GM23248 (cell line): ENCODE measurements at regions not wholly inside any gene's neighbourhood (a gene's known extent, or its start where the extent isn't known, plus 50 kb on each side); places are given as distances from the start of the nearest gene placed in this dataset.

Source experiments
- DNase-seq: peaks from one replicate; pipeline ENCODE4 v3.0.0-alpha.2; 2015
- H2AFZ ChIP-seq: fragments of 200-600 bp; sonication (generic); 2 replicates; pipeline ENCODE4 v1.6.1; 2016; ENCODE audit warnings: antibody characterized with exemption
- H3F3A ChIP-seq: fragments of 200-600 bp; sonication (generic); 2 replicates; pipeline ENCODE4 v1.6.1; 2016; ENCODE audit warnings: mild to moderate bottlenecking, antibody characterized with exemption, mixed run types; ENCODE audit not compliant: insufficient read depth
- H3K27ac ChIP-seq: fragments of 200-600 bp; sonication (generic); 2 replicates; pipeline ENCODE4 v1.5.1; 2016; ENCODE audit warnings: mild to moderate bottlenecking
- H3K27me3 ChIP-seq: fragments of 200-600 bp; sonication (generic); replicated peaks from 2 replicates; pipeline ENCODE4 v1.6.1; 2016; ENCODE audit warnings: mild to moderate bottlenecking; ENCODE audit not compliant: insufficient read depth
- H3K36me3 ChIP-seq: fragments of 200-600 bp; sonication (generic); 2 replicates; pipeline ENCODE4 v1.6.1; 2016; ENCODE audit warnings: low read depth, mild to moderate bottlenecking
- H3K4me1 ChIP-seq: fragments of 200-600 bp; sonication (generic); 2 replicates; pipeline ENCODE4 v1.6.1; 2016; ENCODE audit warnings: mild to moderate bottlenecking; ENCODE audit not compliant: insufficient read depth
- H3K4me2 ChIP-seq: fragments of 200-600 bp; sonication (generic); one replicate; pipeline ENCODE4 v1.6.1; 2016; ENCODE audit warnings: mild to moderate bottlenecking; ENCODE audit not compliant: unreplicated experiment
- H3K4me3 ChIP-seq: fragments of 200-600 bp; sonication (generic); 2 replicates; pipeline ENCODE4 v1.5.1; 2016; ENCODE audit warnings: mild to moderate bottlenecking
- H3K79me2 ChIP-seq: fragments of 200-600 bp; sonication (generic); 2 replicates; pipeline ENCODE4 v1.6.1; 2016; ENCODE audit warnings: mild to moderate bottlenecking; ENCODE audit not compliant: insufficient read depth
- H3K9ac ChIP-seq: fragments of 200-600 bp; sonication (generic); 2 replicates; pipeline ENCODE4 v1.6.1; 2016; ENCODE audit warnings: mild to moderate bottlenecking
- H3K9me2 ChIP-seq: fragments of 200-600 bp; sonication (generic); 2 replicates; pipeline ENCODE4 v1.6.1; 2016; ENCODE audit warnings: mixed run types, mild to moderate bottlenecking, moderate library complexity; ENCODE audit not compliant: insufficient read depth
- H3K9me3 ChIP-seq: fragments of 200-600 bp; sonication (generic); one replicate; pipeline ENCODE4 v1.6.1; 2017; ENCODE audit warnings: low read depth
- H4K20me1 ChIP-seq: fragments of 200-600 bp; sonication (generic); 2 replicates; pipeline ENCODE4 v1.6.0; 2016; ENCODE audit not compliant: insufficient read depth
- EZH2 ChIP-seq: fragments of 200-600 bp; sonication (generic); IDR thresholded peaks from 2 replicates; pipeline ENCODE4 v1.6.1; 2018; ENCODE audit warnings: antibody characterized with exemption, mild to moderate bottlenecking; ENCODE audit not compliant: insufficient read depth, poor library complexity, severe bottlenecking
- EZH2phosphoT487 ChIP-seq: fragments of 200-600 bp; sonication (generic); IDR thresholded peaks from 2 replicates; pipeline ENCODE4 v1.6.1; 2018; ENCODE audit warnings: antibody characterized with exemption, moderate library complexity, mild to moderate bottlenecking, low read depth; ENCODE audit not compliant: insufficient read depth
- WGBS, 2 experiments: methylation state at CpG; one replicate each; pipeline ENCODE4 v1.1.6; 2015 to 2017; ENCODE audit warnings: low lambda C conversion rate in 2 of 2, low coverage in 1 of 2; ENCODE audit errors: missing lambda C conversion rate in 2 of 2; 5-methylcytosine and 5-hydroxymethylcytosine counted together
- in situ Hi-C: fragments of 300-500 bp; cut with MboI; formaldehyde crosslinking; loops from 2 replicates; pipeline ENCODE4 v1.15.0; 2020

- Histone ChIP-seq H3K4me3 (no peak overlapping the region), H3K9me3 (no peaks in the 10 kb centered on the region), H3K9ac (no peak overlapping the region), H3K9me2 (no peaks in the 10 kb centered on the region), H3K27ac (no peak overlapping the region), H4K20me1 (no peaks in the 10 kb centered on the region), H3K27me3 (peaks cover 40% of the 10 kb centered on the region), H3K4me1 (no peaks in the 10 kb centered on the region), H3K4me2 (no peak overlapping the region), H3K36me3 (no peaks in the 10 kb centered on the region), H3F3A (no peaks in the 10 kb centered on the region), H3K79me2 (no peaks in the 10 kb centered on the region), H2AFZ (no peak overlapping the region)
- TF ChIP-seq EZH2phosphoT487 (no peak), EZH2 (no peak)
- no peak for DNase-seq
- in situ Hi-C loops, result no loop called here
- 62 to 71% methylated on average over 13 of the region's 13 CpGs for WGBS, 2 experiments
Observed at GRCh38 chr20:51108638-51109363, 85.9 kb upstream of the KCNG1 start.

GRCh38 chr20:51106011-51106410 lies 83.1 kb upstream of the KCNG1 start:
- in situ Hi-C loops, result no loop called here
- no peak for TF ChIP-seq EZH2
- TF ChIP-seq EZH2phosphoT487, result no peak
- peaks cover 38% of the 10 kb centered on the region for H3K27me3 ChIP-seq
- no peak overlapping the region for H3K27ac ChIP-seq
- no peak overlapping the region for H3K4me2 ChIP-seq
- no peaks in the 10 kb centered on the region for H3K9me2 ChIP-seq
- no peaks in the 10 kb centered on the region for H3K9me3 ChIP-seq
- no peak for DNase-seq
- H2AFZ ChIP-seq, result no peak overlapping the region
- no peaks in the 10 kb centered on the region for H3K36me3 ChIP-seq
- no peaks in the 10 kb centered on the region for H3F3A ChIP-seq
- no peaks in the 10 kb centered on the region for H3K79me2 ChIP-seq
- H3K4me1 ChIP-seq, result no peaks in the 10 kb centered on the region
- H3K9ac ChIP-seq, result no peak overlapping the region
- 78 to 84% methylated on average over 3 of the region's 3 CpGs for WGBS, 2 experiments
- no peak overlapping the region for H3K4me3 ChIP-seq
- no peaks in the 10 kb centered on the region for H4K20me1 ChIP-seq

GRCh38 chr20:51104960-51105920 lies 82.3 kb upstream of the KCNG1 start:
- Histone ChIP-seq H3K9ac (no peak overlapping the region), H3K4me3 (no peak overlapping the region), H4K20me1 (no peaks in the 10 kb centered on the region), H3K9me2 (no peaks in the 10 kb centered on the region), H3K79me2 (no peaks in the 10 kb centered on the region), H2AFZ (no peak overlapping the region), H3F3A (no peaks in the 10 kb centered on the region), H3K4me1 (no peaks in the 10 kb centered on the region), H3K36me3 (no peaks in the 10 kb centered on the region), H3K9me3 (no peaks in the 10 kb centered on the region), H3K27me3 (peaks cover 31% of the 10 kb centered on the region), H3K27ac (no peak overlapping the region), H3K4me2 (no peak overlapping the region)
- TF ChIP-seq EZH2phosphoT487 (no peak), EZH2 (no peak)
- WGBS, 2 experiments, result 50 to 51% methylated on average over 10 of the region's 10 CpGs
- in situ Hi-C loops, result no loop called here
- DNase-seq, result no peak

DNA sequence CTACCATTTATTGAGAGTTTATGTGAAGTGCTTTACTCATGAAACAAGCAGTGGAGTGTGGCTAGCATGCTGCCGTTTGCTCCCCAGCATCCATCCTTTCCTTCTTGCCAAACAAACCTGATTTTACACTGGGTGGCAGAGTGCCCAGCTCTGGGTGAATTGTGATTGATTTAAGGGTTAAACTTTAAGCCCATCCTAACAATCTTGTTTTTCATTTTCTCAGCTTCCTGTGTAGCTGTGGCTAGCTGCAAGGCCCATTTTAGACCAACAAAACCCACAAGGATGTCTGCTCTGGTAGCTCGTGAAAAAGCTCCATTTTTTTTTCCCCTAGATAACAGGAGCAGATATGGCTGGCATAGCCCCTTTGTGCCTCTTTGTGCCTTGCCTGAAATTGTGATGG lies 77.7 kb upstream of the KCNG1 start:
- Histone ChIP-seq H3K4me2 (no peak overlapping the region), H3K9ac (no peak overlapping the region), H3K9me2 (no peaks in the 10 kb centered on the region), H3K79me2 (no peaks in the 10 kb centered on the region), H3K4me1 (no peaks in the 10 kb centered on the region), H3K27me3 (peaks cover 37% of the 10 kb centered on the region), H3K27ac (no peak overlapping the region), H3F3A (no peaks in the 10 kb centered on the region), H3K36me3 (no peaks in the 10 kb centered on the region), H3K9me3 (no peaks in the 10 kb centered on the region), H3K4me3 (no peak overlapping the region), H2AFZ (no peak overlapping the region), H4K20me1 (no peaks in the 10 kb centered on the region)
- 51 to 60% methylated on average over 2 of the region's 2 CpGs for WGBS, 2 experiments
- TF ChIP-seq EZH2 (no peak), EZH2phosphoT487 (no peak)
- DNase-seq, result no peak
- in situ Hi-C loops, result no loop called here
